Activated T-cell treated with anti-CD3 and anti-CD28 coated beads, Interleukin-2, amount 50 U/mL, for 24 hours (primary cell): ENCODE measurements at regions not wholly inside any gene's neighbourhood (a gene's known extent, or its start where the extent isn't known, plus 50 kb on each side); places are given as distances from the start of the nearest gene placed in this dataset.

Source experiments
- DNase-seq: peaks from one replicate; pipeline ENCODE4 v3.0.0-alpha.2; 2020
- H3K27ac Mint-ChIP-seq: 2 replicates; pipeline ENCODE4 v1.8.0; 2020; ENCODE audit warnings: mild to moderate bottlenecking, mixed read lengths
- H3K27me3 Mint-ChIP-seq: 2 replicates; pipeline ENCODE4 v1.8.0; 2020; ENCODE audit warnings: mixed read lengths
- H3K36me3 Mint-ChIP-seq: 2 replicates; pipeline ENCODE4 v1.8.0; 2020; ENCODE audit warnings: low read depth, mixed read lengths
- H3K4me1 Mint-ChIP-seq: 2 replicates; pipeline ENCODE4 v1.8.0; 2020; ENCODE audit warnings: low read depth, mixed read lengths
- H3K4me3 Mint-ChIP-seq: 2 replicates; pipeline ENCODE4 v1.8.0; 2020; ENCODE audit warnings: mild to moderate bottlenecking, moderate library complexity, mixed read lengths
- H3K9me3 Mint-ChIP-seq: 2 replicates; pipeline ENCODE4 v1.8.0; 2020; ENCODE audit warnings: mixed read lengths

GRCh38 chr21:15255261-15255660 lies 190.5 kb upstream of the NRIP1 start:
- H3K4me3 Mint-ChIP-seq, result no peak overlapping the region
- H3K27me3 Mint-ChIP-seq, result no peaks in the 10 kb centered on the region
- H3K4me1 Mint-ChIP-seq, result no peaks in the 10 kb centered on the region
- H3K9me3 Mint-ChIP-seq, result no peaks in the 10 kb centered on the region
- no peaks in the 10 kb centered on the region for H3K36me3 Mint-ChIP-seq
- H3K27ac Mint-ChIP-seq, result no peak overlapping the region
- DNase-seq, result no peak

- no peaks in the 10 kb centered on the region for H3K27me3 Mint-ChIP-seq
- H3K4me1 Mint-ChIP-seq, result peaks cover 2% of the 10 kb centered on the region
- H3K4me3 Mint-ChIP-seq, result no peak overlapping the region
- H3K9me3 Mint-ChIP-seq, result no peaks in the 10 kb centered on the region
- H3K36me3 Mint-ChIP-seq, result no peaks in the 10 kb centered on the region
- DNase-seq, result no peak
- H3K27ac Mint-ChIP-seq, result no peak overlapping the region
These were observed 191.0 kb upstream of the NRIP1 start for GRCh38 chr21:15255763-15256162.

GRCh38 chr21:15256996-15257395 lies 192.2 kb upstream of the NRIP1 start:
- Mint-ChIP-seq H3K27ac (no peak overlapping the region), H3K9me3 (no peaks in the 10 kb centered on the region), H3K27me3 (no peaks in the 10 kb centered on the region), H3K36me3 (no peaks in the 10 kb centered on the region), H3K4me1 (peaks cover 2% of the 10 kb centered on the region), H3K4me3 (no peak overlapping the region)
- no peak for DNase-seq

DNA sequence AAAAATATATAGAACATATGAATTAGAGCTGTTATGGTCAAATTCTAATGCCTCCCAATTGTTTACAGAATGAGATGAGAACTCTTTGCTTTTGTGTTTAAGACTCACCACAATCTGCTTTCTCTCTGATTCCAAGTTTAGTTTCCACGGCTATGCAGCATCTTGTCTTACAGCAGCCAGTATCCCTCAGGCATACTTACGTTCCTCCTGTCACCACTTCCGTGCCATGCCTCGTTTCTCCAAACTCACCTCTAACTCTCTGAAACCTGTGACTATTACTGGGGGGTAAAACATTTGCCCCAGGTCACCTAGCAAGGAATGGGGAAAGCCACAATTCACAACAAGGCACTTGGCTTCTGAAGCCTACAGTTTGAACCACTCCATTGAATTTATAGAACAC lies 192.8 kb upstream of the NRIP1 start:
- Mint-ChIP-seq H3K4me1 (peaks cover 2% of the 10 kb centered on the region), H3K27ac (no peak overlapping the region), H3K9me3 (no peaks in the 10 kb centered on the region), H3K36me3 (no peaks in the 10 kb centered on the region), H3K27me3 (no peaks in the 10 kb centered on the region), H3K4me3 (no peak overlapping the region)
- no peak for DNase-seq

DNA sequence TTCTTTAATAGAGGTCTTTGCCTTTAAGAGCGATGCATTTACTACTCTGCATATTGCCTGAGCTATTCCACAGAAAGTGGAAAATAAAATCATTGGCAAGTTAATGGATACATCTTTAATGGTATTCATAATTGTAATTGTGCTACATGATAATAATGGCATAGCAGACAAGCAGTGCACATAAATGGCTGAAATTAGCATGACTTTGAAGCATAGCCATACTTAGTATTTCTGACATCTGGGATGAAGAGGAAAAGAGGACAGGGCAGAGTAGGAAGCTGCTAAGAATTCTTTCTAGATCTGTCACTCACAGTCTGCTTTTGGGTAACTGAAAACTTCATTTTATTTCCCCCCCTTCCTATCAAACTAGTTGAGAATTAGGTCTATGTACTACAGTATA lies 195.0 kb upstream of the NRIP1 start:
- no peak overlapping the region for H3K27ac Mint-ChIP-seq
- H3K36me3 Mint-ChIP-seq, result no peaks in the 10 kb centered on the region
- H3K9me3 Mint-ChIP-seq, result no peaks in the 10 kb centered on the region
- H3K27me3 Mint-ChIP-seq, result no peaks in the 10 kb centered on the region
- DNase-seq, result no peak
- H3K4me3 Mint-ChIP-seq, result no peak overlapping the region
- H3K4me1 Mint-ChIP-seq, result peaks cover 2% of the 10 kb centered on the region

GRCh38 chr21:15260604-15261003 lies 195.8 kb upstream of the NRIP1 start:
- H3K36me3 Mint-ChIP-seq, result no peaks in the 10 kb centered on the region
- H3K4me1 Mint-ChIP-seq, result peaks cover 2% of the 10 kb centered on the region
- no peak overlapping the region for H3K27ac Mint-ChIP-seq
- DNase-seq, result no peak
- no peak overlapping the region for H3K4me3 Mint-ChIP-seq
- H3K9me3 Mint-ChIP-seq, result no peaks in the 10 kb centered on the region
- H3K27me3 Mint-ChIP-seq, result no peaks in the 10 kb centered on the region

DNA sequence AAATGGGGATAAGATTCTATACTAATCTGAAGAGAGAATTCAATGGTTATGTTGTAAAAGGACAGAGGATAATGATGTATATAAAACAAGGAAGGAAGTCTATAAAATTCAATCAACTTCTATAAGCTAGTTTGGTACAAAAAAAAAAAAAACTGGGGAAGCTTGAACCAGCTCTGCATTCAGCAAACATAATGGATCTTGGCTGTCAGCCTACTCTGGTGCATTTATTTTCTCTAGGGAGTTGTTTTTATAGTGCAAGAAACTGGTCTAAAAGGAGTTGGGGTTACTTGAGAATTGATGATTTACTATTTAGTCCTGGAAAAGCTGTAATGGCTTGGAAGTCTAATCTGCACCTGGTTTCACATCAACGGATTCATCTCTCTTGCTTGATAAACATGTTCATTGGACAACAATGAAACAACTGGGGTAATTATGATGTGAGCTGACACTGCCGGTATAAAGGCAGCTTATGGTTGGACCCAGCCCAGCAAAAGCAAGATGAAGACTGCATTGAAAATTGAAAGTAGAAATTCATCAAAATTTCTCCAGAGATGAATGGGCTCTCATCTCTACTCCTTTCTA lies 199.4 kb upstream of the NRIP1 start:
- Mint-ChIP-seq H3K4me1 (peaks cover 2% of the 10 kb centered on the region), H3K4me3 (no peak overlapping the region), H3K27me3 (peaks cover 8% of the 10 kb centered on the region), H3K36me3 (no peaks in the 10 kb centered on the region), H3K9me3 (no peaks in the 10 kb centered on the region), H3K27ac (no peak overlapping the region)
- DNase-seq, result no peak

GRCh38 chr21:15272171-15272570 lies 207.4 kb upstream of the NRIP1 start:
- DNase-seq, result no peak
- Mint-ChIP-seq H3K4me1 (no peaks in the 10 kb centered on the region), H3K27me3 (no peaks in the 10 kb centered on the region), H3K9me3 (no peaks in the 10 kb centered on the region), H3K36me3 (no peaks in the 10 kb centered on the region), H3K27ac (no peak overlapping the region), H3K4me3 (no peak overlapping the region)

DNA sequence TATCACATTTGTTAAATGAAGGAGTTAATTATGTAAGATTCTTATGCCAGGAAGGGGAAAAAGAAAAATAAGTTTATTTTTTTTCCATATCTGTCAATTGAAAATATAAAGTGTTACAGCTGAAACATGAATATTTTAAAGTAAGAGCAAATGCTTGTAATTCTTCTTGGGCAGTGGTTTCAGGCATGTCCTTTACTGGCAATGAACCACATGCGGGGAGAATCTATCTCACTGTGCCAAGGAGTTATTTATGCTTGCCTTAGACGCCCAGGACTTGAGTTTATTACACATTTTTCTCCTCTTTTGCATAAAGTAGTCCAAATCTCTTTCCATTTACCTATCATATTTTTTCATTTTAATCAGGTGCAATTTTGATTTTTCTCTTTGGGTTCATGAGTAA lies 207.8 kb upstream of the NRIP1 start:
- Mint-ChIP-seq H3K4me3 (no peak overlapping the region), H3K36me3 (no peaks in the 10 kb centered on the region), H3K4me1 (no peaks in the 10 kb centered on the region), H3K27me3 (no peaks in the 10 kb centered on the region), H3K9me3 (no peaks in the 10 kb centered on the region), H3K27ac (no peak overlapping the region)
- no peak for DNase-seq

DNA sequence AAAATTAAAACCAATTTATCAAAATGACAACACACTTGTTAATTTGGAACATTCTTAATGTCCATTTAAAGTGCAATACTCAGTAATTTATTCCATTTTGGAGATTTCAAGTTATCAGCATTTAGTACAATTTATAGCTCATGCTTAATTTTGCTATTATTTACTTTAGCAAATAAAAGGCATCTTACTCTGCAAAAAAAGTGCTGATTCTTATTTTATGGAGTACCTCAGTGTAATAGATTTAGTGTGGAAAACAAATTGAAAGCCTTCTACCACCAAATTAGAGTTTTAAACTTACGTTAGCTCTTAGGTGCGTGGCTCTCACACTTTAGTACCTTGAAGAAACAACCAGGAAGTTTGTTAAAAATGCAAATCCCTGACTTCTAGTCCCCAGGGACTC lies 208.4 kb upstream of the NRIP1 start:
- DNase-seq, result no peak

DNA sequence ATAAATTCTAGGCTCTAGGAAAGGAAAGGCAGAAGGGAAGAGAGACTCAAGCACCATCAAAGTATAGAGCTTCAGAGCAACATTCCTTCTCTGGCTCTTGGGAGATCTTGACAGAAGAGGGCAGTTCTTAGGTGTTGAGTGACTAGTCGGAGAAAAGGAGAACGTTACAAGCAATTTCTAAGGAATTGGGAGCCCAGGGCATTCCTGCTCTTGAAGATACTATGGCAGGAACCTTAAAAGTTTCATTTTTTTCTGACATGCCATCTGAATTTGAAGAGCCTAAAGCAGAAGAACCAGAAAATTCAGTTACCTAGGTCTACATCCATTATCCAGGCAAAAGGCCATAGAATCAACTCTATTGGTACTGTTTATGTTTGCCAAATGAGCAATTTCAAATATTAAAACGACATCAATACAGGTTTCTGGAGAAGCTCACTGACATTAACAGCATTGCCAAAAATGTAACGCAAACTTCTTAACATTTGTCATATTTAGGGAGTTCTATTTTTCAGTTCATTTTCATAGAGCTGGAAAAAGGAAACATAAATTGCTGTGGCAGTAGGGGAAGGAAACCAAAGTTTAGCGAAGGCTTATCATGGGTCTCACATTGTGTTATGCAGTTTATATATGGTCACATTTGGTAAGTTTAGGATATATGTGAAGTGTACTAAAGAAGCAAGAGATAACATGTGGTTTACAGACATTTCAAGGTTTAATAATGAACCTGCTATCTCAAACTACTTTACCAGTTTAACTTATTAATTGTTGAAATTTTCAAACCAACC lies 210.1 kb upstream of the NRIP1 start:
- Mint-ChIP-seq H3K4me1 (no peaks in the 10 kb centered on the region), H3K36me3 (no peaks in the 10 kb centered on the region), H3K9me3 (no peaks in the 10 kb centered on the region), H3K27ac (no peak overlapping the region), H3K4me3 (no peak overlapping the region), H3K27me3 (no peaks in the 10 kb centered on the region)
- DNase-seq, result no peak

More for the DNA sequence above, 208.4 kb upstream of the NRIP1 start:
- H3K36me3 Mint-ChIP-seq, result no peaks in the 10 kb centered on the region
- H3K4me3 Mint-ChIP-seq, result no peak overlapping the region
- H3K27ac Mint-ChIP-seq, result no peak overlapping the region
- no peaks in the 10 kb centered on the region for H3K4me1 Mint-ChIP-seq
- H3K9me3 Mint-ChIP-seq, result no peaks in the 10 kb centered on the region
- no peaks in the 10 kb centered on the region for H3K27me3 Mint-ChIP-seq

DNA sequence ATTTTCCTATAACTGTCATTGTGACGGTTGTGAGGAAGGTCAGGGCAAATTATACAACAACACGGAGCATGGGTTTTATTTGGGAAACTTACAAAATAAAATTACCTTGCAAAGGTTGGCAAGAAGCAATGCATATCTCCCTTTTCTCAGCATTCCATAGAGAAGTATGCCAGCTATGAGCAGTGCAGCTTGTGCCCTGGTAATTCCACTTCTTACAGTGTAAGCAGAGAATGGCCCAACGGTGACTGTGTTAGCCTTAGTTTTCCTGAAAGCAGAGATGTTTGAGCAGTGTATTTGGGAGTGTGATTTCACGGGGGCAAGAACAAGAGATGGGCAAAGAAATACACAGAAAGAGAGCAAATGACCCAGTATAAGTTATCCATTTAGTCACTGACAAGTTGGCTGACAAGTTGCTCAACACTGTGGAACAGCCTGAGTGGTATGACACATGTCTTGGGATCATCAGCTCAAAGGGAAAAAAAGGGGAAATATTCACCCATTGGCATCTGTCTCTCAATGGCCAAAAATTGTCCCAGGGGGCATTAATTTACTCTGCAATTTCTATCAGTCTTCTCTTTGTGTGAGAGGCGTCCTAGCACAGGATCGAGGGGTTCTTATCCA lies 210.9 kb upstream of the NRIP1 start:
- DNase-seq, result no peak
- no peaks in the 10 kb centered on the region for H3K36me3 Mint-ChIP-seq
- H3K4me1 Mint-ChIP-seq, result no peaks in the 10 kb centered on the region
- no peak overlapping the region for H3K27ac Mint-ChIP-seq
- H3K9me3 Mint-ChIP-seq, result no peaks in the 10 kb centered on the region
- no peak overlapping the region for H3K4me3 Mint-ChIP-seq
- no peaks in the 10 kb centered on the region for H3K27me3 Mint-ChIP-seq

- DNase-seq, result no peak
- H3K9me3 Mint-ChIP-seq, result no peaks in the 10 kb centered on the region
These were observed 211.4 kb upstream of the NRIP1 start for GRCh38 chr21:15276243-15276642.

GRCh38 chr21:15277466-15277865 lies 212.7 kb upstream of the NRIP1 start:
- no peaks in the 10 kb centered on the region for H3K36me3 Mint-ChIP-seq
- H3K27ac Mint-ChIP-seq, result no peak overlapping the region
- no peaks in the 10 kb centered on the region for H3K27me3 Mint-ChIP-seq
- H3K4me3 Mint-ChIP-seq, result no peak overlapping the region
- H3K9me3 Mint-ChIP-seq, result no peaks in the 10 kb centered on the region
- no peaks in the 10 kb centered on the region for H3K4me1 Mint-ChIP-seq
- no peak for DNase-seq

More at GRCh38 chr21:15276243-15276642, 211.4 kb upstream of the NRIP1 start:
- Mint-ChIP-seq H3K36me3 (no peaks in the 10 kb centered on the region), H3K4me1 (no peaks in the 10 kb centered on the region), H3K27me3 (no peaks in the 10 kb centered on the region), H3K27ac (no peak overlapping the region), H3K4me3 (no peak overlapping the region)

DNA sequence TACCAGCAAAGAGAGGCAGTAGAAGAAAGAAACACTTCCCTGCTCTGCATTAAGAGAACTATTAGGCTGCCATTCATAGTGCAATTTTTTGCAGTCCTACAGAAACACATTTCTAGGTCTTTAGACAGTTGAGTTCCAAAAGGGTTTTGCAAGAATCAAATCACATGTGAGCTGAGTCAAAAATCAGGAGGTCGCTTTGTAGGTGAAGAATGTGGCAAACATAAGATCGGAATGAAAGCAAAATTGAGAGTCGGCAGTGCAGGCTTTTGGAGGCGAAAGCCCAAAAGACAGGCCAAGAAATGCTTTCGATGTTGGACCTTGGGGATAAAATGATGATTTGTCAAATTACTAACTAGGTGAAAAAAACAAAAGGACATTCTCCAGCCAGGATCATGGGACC lies 213.5 kb upstream of the NRIP1 start:
- H3K4me1 Mint-ChIP-seq, result no peaks in the 10 kb centered on the region
- no peak overlapping the region for H3K4me3 Mint-ChIP-seq
- H3K9me3 Mint-ChIP-seq, result no peaks in the 10 kb centered on the region
- no peaks in the 10 kb centered on the region for H3K36me3 Mint-ChIP-seq
- DNase-seq, result no peak
- no peaks in the 10 kb centered on the region for H3K27me3 Mint-ChIP-seq
- no peak overlapping the region for H3K27ac Mint-ChIP-seq
